Hematopoietic multipotent progenitor cell treated with erythropoietin and hydrocortisone succinate and interleukin-3 and kit ligand, for 15 days (in vitro differentiated cells): ENCODE measurements at regions not wholly inside any gene's neighbourhood (a gene's known extent, or its start where the extent isn't known, plus 50 kb on each side); places are given as distances from the start of the nearest gene placed in this dataset.

ENCODE experiments used
- DNase-seq: peaks from one replicate; pipeline ENCODE4 v3.0.0-alpha.2; 2015; ENCODE audit warnings: low spot score

DNA sequence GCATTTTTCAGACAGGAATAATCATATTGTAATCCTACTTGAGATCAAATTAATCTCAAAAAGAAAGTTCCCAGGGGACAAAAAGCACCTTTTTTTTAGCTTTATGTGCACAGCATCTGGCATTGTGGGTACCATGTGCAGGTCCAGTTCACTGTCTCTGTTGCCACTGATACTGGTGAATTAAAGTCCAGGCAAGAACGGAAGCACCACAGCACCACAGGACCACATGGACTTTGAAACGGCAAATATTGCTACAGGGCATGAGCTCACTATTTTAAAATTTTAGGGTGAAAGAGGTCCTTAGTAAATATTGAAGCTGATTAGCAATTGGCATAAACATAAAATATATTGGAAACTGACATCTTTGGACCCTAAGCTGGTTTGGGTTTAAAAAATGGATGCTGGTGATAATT, 709.0 kb downstream of the EPM2A start:
- DNase-seq: no peak

DNA sequence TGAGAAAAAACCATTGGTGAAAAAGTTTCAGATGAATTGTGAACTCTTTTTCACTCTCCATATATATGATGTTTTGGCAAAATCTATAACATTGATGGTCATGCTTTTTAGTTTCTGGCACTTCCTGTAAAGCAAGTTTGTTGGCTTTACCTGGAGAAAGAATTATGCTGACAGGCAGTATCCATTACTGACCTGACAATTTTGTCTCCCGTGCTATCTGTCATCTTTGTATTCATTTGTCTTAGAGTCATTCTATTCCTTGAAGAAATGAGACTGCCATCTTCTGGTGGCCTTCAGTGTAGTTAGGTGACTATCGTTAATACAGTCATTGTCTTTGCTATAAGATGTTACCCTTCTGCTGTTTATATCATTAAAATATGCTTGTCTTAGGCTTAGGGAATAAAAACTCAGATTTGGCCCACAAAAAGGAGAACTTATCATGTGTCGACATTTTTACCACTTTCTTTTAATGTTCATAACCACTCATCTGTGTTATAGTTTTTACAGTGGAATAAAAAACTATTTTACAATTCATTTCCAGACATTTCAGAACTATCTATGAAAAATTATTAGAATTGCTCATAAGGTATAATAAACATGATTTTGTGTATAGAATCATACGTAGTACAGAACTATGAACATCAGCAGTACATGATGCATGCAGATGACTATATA, 707.0 kb downstream of the EPM2A start:
- DNase-seq: no peak

DNA sequence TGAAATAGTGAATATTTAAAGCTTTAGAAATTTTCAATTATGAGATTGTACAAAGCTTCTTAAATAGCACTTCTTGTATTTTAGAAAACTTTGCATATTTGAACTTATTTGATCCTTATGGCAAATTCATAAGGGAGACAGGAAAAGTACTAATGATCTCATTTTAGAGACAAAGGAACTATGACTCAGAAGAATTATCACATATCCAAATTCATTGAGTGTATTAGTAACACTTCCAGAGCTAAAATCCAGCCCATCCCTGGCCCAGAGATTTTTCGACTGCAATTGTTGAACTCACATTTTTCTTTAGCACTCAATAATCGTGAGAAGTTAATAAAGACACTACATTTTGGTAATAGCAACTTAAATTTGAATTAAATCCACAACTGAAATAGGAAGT, 704.3 kb downstream of the EPM2A start:
- no peak for DNase-seq

DNA sequence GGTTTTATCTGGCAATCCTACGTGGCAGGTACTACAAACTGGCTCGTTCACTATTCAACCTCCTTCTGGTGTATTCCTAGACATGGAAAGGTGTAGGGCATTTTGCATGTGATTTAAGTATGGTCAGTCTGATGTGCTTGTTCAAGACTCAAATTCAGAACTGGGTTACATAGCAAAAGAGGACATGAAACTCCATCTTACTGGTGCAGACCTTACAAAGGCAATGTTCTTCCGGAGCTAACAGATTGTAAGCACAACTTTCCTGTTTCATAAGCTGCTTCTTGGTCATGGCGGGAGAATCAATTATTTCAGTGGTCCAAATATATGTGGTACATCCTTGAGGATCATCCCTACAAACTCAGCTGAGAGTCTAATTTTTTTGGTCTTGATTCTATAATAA, 703.4 kb downstream of the EPM2A start:
- no peak for DNase-seq

DNA sequence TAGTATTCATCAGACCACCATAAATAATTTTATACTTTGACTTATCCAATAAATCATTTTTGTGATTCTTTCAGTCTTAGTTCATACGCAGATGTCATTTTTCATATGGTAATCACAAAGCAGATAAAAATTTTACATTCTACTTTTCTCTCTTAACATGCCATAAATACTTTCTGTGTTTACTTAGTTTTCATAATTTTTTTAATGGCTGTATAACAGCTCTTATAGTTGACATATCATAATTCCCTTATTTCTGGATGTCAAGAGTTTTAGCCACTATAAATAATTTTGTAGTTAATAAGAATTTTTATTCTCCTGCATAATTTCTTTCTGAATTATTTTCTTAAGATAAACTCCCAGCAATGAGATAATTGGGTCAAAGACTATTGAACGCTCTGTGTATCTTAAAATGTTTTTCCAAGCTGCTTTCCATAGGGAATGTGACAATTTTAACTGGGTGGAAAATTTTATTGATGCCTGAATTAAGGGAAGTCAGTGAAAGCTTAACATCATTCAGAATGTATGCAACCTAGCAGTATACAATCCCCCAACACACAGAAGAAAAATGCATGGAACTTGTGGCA, 702.7 kb downstream of the EPM2A start:
- no peak for DNase-seq

- no peak for DNase-seq
Observed at GRCh38 chr6:145034664-145035063, 700.7 kb downstream of the EPM2A start.

DNA sequence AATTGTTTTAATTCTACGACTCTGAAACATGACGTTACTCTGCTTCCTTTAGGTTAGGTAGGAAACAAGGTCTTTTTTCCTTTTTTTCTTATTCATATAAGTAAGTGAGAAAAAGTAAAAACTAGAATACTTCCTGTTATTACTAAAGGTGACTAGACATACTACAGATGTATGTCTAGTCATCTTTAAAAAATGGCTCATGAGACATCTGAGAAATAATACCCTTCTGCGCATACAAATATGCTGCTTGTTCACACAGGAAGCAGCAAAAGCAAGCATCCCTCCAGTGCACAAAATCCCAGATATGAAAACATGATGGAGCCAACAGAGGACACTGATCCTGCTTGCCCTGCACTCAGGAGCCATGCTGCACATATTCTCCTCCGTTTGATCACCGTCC, 699.1 kb downstream of the EPM2A start:
- no peak for DNase-seq

DNA sequence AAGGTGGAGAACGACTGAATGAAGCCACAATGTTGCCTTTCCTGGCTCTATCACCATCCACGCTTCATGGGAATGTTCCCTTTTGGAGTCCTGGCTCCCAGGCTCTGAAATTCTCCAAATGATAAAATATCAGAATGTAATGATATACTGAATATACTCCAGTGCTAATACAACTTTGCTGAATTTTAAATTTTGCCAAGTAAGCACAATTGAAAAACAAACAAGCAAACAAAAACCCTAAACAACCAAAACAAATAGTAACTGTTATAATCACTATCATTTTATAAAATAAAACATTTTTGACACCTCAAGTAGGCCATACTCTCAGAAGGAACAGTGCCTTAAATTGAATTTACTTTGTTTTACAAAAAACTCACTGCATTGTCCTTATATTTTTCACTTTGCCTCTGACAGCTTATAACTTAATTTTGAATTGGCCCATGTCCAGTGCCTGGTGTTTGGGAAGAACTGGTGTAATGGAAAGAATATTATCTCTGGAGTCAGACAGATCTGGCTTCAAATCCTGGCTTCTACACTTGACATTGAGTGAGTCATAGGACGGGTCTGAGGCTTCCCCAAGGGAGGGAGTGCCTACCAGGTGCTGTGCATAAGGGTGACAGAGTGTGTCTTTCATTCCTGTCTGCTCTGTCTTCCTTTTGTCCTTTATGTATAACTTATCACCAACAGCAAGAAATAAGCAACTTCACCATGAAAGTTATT, 698.3 kb downstream of the EPM2A start:
- DNase-seq: no peak

- DNase-seq: no peak
Observed at GRCh38 chr6:145042559-145042958, 692.8 kb downstream of the EPM2A start.

GRCh38 chr6:145043926-145044500, 691.3 kb downstream of the EPM2A start:
- no peak for DNase-seq

DNA sequence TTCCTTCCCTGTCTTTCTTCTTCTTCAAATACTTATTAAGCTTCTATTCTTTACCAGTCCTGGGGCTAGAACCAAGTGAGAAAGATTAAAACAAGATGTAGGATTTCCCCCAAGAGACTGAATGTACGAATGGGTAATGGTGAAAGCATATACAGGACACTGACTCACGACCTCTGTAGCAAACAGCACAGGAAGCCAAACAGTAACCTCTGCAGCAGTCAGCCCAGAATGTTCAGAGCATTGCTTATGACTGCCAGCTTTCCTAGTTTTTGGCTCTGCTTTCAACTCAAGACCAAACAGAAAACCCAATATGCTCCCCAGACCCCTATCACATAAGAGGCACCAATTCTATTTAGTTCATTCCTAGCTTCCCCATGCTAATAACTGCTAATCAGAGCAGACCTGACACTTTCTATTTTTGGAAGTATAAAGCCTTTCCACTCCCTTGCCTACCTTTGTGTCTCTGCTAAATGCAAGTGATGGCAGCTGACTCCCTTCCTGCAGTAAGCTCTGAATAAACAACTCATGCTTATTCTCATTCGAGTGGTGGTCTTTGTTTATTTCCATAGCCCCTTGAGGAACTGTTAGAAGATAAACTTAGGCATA, 690.6 kb downstream of the EPM2A start:
- DNase-seq: no peak

- DNase-seq: no peak
Observed at GRCh38 chr6:145045582-145045981, 689.7 kb downstream of the EPM2A start.

- DNase-seq: no peak
Observed at GRCh38 chr6:145047891-145048290, 687.4 kb downstream of the EPM2A start.

DNA sequence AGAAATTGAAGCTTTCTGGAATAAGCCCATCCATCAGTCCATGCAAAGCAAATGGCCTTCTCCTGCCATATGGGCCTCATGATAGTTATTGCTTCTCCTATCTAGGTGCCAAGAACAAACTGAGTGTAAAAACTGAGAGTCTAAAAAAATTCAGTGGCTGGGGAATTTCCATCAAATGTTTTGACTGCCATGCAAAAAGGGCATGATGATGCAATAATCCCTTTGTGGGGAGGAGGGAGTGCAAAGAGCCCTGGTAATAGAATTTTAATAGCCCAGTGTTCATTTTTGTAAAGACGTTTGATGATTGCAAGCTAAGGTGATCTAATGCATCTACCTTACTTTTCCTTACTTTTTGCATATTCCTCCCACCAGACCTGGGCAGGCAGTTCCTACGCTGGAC, 683.7 kb downstream of the EPM2A start:
- DNase-seq: no peak

GRCh38 chr6:145055567-145055966, 679.8 kb downstream of the EPM2A start:
- DNase-seq: no peak

- DNase-seq: no peak
Observed at GRCh38 chr6:145060714-145061113, 674.6 kb downstream of the EPM2A start.

DNA sequence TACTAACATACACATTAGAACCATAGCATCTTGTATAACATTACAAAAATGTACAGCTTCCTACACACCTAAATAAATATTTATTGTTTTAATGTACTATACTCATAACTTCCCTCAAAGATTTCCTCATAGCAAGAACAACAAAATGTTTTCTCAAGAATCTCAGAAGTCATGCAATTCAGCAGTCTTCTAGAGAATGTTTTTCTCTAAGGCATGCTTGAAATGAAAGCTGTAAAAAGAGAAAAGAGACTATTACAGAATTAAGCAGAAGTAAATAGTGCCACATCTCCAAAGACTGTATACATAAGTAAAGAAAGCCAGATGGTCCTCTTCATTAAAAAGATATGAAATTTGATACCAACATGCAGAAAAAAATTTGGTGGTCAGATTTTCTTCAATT, 672.2 kb downstream of the EPM2A start:
- DNase-seq: no peak

GRCh38 chr6:145067430-145067829, 667.9 kb downstream of the EPM2A start:
- no peak for DNase-seq

GRCh38 chr6:145068577-145068976, 666.7 kb downstream of the EPM2A start:
- DNase-seq: no peak

DNA sequence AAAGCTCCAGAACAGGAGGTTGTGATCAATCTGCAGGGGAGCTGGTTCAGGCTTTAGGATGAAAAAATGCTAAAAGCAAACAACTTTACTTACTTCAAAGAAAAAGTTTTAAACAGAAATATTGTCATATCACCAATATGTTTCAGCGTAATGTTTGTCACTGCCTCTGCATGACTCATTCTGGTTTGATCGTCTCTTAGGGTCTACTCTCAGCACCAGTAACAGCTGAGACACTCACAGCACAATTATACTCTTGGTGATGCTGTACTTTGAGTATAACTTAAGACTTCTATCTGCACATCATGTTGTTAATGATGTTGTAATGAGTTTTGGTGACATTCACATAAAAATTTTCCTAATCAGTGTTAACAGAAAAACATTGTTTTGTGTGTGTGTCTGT, 665.4 kb downstream of the EPM2A start:
- no peak for DNase-seq

GRCh38 chr6:145070791-145071190, 664.5 kb downstream of the EPM2A start:
- no peak for DNase-seq

- DNase-seq: no peak
Observed at GRCh38 chr6:145071836-145072235, 663.5 kb downstream of the EPM2A start.

- no peak for DNase-seq
Observed at GRCh38 chr6:145073811-145074210, 661.5 kb downstream of the EPM2A start.
